Activated CD8-positive, alpha-beta memory T cell treated with anti-CD3 and anti-CD28 coated beads for 1 hour (primary cell): ENCODE measurements at regions not wholly inside any gene's neighbourhood (a gene's known extent, or its start where the extent isn't known, plus 50 kb on each side); places are given as distances from the start of the nearest gene placed in this dataset.
"Not testable (repeated sequence)": the region's sequence is repeated elsewhere in the genome, so short reads cannot be mapped to it uniquely, and the experiment has no call there.

Source experiments
- DNase-seq, 2 donors: peaks; one replicate each; pipeline ENCODE4 v3.0.0-alpha.2; 2020; ENCODE audit warnings: low read depth in 1 of 2; ENCODE audit errors: extremely low read depth in 1 of 2

- DNase-seq: no peak
These were observed 1281.3 kb upstream of the ZEB2 start for GRCh38 chr2:145801210-145801609.

- DNase-seq: no peak
These were observed 1280.5 kb upstream of the ZEB2 start for GRCh38 chr2:145800151-145801091.

DNA sequence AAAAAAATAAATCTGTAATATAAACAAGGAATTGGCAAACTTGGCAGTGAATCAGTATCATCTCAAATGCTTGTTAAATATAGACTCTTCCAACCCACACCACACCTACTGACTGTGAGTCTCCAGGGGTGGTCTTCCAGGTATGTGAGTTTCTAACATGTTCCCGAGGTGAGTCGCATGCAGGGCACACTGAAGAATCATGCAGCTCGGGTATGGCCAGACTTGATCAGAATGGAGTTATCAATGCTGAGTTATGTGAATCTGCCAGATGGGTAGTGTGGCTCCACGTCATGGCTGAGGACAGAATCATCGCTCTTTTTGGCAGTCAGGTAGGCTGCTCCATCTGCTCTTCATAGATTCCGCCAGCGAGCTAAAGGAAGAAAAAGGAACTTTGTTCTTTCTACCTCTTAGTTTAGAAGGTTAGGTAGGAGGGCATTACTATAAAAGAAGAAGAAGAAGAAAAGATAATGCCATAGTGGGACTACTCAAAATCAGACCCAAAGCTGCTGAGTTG, 1279.7 kb upstream of the ZEB2 start:
- no peak for DNase-seq

- DNase-seq: no peak
These were observed 1278.5 kb upstream of the ZEB2 start for GRCh38 chr2:145798419-145798818.

DNA sequence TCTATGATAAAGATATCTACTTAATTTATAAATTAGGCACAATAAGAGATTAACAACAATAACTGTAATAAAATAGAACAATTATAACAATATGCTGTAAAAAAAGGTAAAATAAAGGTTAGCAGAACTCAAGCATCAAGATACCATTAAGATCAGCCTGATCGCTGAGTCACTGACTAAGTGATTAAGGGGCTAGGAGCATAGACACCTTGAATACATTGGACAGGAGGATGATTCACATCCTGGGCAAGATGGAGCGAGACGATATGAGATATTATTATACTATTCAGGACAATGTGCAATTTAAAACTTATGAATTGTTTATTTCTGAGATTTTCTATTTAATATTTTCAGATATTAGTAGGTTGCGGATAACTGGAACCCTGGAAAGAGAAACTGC, 1277.8 kb upstream of the ZEB2 start:
- DNase-seq: no peak

DNA sequence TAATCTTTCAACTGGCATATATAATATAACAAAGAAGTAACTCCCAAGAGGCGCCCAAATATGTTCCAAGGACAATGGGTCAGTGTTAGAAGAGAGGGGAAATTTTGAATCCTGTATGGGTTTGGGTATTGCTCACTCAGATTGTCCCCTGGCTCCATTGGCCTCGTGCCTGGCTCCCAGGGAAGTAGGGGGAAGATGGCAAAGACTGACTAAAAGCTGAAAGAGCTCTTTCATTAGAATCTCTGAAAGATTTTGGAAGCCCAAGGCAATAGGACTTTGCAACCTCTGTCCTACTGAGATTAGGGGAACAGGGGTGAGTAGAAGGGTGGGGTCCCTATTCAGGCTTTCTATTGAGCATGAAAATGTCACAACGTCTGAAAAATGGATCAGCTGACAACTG, 1272.8 kb upstream of the ZEB2 start:
- DNase-seq: no peak

- no peak for DNase-seq
These were observed 1269.7 kb upstream of the ZEB2 start for GRCh38 chr2:145789636-145790035.

GRCh38 chr2:145787597-145788361, 1267.9 kb upstream of the ZEB2 start:
- DNase-seq: not testable (repeated sequence)

DNA sequence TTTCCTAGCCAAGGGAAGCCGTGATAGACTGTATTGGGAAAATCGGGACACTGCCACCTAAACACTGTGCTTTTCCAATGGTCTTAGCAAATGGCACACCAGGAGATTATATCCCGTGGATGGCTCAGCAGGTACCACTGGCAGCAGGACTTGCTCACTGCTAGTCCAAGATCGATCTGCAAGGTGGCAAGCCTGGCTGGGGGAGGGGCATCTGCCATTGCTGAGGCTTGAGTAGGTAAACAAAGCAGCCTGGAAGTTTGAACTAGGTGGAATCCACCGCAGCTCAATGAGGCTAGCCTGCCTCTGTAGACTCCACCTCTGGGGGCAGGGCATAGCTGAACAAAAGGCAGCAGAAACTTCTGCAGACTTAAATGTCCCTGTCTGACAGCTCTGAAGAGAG, 1262.7 kb upstream of the ZEB2 start:
- not testable (repeated sequence) for DNase-seq

- DNase-seq: no peak
These were observed 1258.0 kb upstream of the ZEB2 start for GRCh38 chr2:145777914-145778313.

GRCh38 chr2:145777297-145777696, 1257.4 kb upstream of the ZEB2 start:
- DNase-seq: no peak

DNA sequence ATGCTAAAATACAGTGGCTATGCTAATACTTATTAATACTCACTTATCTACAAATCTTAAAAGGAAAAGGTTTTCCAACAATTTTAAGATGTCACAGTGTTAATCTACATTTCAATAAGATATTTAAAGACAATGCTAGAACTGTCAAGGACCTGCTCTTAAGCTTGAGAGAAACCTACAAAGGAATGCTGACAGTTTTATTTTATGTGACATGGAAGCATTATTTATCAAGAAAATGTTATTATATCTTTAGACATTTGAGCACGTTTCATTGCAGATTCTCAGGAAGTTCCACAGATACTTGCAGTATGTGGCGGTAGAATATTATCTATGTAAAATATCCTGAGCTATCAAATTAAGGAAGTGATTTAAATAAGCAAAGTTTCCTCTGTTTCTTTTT, 1255.7 kb upstream of the ZEB2 start:
- no peak for DNase-seq

DNA sequence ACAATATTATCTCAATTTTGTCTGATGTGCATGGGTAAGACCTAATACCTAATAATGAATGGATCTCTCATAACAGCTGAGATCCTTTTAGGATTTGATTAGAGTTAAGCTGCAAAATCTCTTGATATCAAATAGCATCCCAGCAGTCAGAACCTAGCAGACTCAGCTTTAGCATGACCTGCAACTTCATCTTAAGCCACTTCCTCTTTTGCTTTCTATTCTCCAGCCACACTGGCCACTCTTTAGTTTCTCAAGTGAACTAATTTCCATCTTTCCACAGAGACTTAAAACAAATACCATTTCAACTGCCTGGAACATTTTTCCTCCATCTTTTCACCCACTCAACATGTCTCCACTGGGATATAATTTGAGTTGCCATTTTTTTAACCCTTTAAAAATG, 1251.6 kb upstream of the ZEB2 start:
- DNase-seq: no peak

DNA sequence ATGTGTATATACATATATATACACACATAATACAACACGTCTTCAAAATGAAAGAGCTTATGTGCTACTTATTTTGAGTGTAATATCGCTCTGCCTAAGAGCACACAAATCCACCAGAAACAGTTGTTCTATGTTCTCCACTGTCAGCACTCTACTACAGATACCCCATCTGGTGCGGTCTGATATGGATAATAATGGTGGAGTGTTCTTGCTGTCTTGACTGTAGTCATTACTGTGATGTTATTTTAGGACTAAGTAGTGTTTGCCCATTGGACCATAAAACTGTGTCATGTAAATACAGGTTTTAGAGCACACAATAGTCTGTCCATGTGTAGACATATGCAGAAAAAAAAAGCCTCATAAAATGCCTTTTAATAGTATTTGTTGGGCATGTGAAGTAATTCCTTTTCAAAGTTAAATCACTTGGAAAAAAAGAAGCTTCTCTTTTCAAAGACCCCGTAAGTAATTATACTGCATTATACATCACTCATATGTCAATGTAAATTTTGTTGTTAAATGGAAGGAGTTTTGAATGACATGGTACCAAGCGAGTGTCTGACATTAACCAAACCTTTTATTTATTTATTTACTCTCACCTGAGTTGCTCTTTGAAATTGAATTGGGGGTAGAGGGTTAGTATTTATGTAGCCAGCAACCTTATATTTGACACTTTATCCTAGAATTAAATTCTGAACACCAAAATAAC, 1249.2 kb upstream of the ZEB2 start:
- DNase-seq: no peak

DNA sequence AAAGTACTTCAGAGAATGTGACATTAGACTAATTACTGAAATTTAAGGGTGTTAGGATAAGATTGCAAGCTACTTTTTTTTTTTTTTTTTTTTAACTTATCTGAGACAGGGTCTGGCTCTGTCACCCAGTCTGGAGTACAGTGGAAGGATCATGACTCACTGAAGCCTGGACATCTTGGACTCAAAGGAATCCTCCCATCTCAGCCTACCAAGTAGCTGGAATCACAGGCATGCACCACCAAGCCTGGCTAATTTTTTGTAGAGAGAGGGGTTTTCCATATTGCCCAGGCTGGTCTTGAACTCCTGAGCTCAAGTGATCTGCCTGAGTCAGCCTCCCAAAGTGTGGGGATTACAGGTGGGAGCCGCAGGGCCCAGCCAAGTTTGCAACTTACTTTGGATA, 1246.0 kb upstream of the ZEB2 start:
- DNase-seq: no peak

DNA sequence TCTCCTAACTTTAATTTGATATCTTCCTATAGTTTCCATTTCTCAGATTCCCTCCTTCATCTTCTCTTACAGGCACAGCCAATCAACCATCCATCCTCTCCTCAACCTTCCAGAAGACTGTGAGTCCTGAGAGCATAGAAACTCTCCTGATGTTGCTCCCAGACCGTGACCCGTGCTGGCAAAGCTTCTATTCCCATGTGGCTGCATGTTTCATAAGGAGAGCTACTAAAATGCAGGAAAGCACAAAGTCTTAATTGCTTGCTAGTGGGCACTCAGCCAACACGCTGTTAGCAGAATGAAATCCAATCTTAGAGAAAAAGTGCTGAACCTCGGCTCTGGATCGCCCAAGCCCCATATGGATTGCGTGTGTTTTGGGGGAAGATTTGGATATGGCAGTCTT, 1244.7 kb upstream of the ZEB2 start:
- DNase-seq: no peak

- no peak for DNase-seq
These were observed 1241.1 kb upstream of the ZEB2 start for GRCh38 chr2:145760781-145761649.

- DNase-seq: no peak
These were observed 1239.5 kb upstream of the ZEB2 start for GRCh38 chr2:145759228-145759915.

- no peak for DNase-seq
These were observed 1237.8 kb upstream of the ZEB2 start for GRCh38 chr2:145757503-145758246.
